WI38 (cell line): ENCODE measurements at regions not wholly inside any gene's neighbourhood (a gene's known extent, or its start where the extent isn't known, plus 50 kb on each side); places are given as distances from the start of the nearest gene placed in this dataset.

Experiments used
- H3K4me3 ChIP-seq: 2 replicates; pipeline ENCODE4 v1.5.1; 2011; ENCODE audit warnings: low read depth, mild to moderate bottlenecking, control low read depth, low read length
- CTCF ChIP-seq: IDR thresholded peaks from 2 replicates; pipeline ENCODE4 v1.5.1; 2012; ENCODE audit warnings: low read depth, mild to moderate bottlenecking, control low read depth, low read length

- H3K4me3 ChIP-seq, result no peak overlapping the region
Measured at GRCh38 chr18:72152935-72153334, 391.2 kb downstream of the CBLN2 start.

DNA sequence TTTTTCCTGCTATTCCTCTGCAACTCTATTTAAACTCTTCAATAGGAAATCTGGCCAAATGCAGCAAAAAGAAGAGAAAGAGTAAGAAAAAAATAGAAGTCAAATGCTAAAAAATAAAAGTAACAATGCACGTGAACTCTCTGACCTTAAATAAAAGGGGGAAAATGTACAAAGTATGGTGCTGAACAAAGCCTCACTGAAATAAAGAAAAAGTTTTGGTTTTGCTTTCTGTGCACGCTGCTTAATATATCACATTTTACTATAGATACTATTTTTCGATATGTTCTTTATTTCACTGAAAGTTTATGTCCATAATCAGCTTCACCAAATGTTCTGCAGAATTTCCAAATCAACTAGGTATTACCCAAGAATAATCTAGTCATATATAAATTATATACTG, 396.3 kb downstream of the CBLN2 start:
- H3K4me3 ChIP-seq, result no peak overlapping the region
- no peak for TF ChIP-seq CTCF

More at GRCh38 chr18:72152935-72153334, 391.2 kb downstream of the CBLN2 start:
- TF ChIP-seq CTCF, result no peak

- no peak overlapping the region for H3K4me3 ChIP-seq
- no peak for TF ChIP-seq CTCF
Measured at GRCh38 chr18:72140007-72140406, 404.1 kb downstream of the CBLN2 start.

DNA sequence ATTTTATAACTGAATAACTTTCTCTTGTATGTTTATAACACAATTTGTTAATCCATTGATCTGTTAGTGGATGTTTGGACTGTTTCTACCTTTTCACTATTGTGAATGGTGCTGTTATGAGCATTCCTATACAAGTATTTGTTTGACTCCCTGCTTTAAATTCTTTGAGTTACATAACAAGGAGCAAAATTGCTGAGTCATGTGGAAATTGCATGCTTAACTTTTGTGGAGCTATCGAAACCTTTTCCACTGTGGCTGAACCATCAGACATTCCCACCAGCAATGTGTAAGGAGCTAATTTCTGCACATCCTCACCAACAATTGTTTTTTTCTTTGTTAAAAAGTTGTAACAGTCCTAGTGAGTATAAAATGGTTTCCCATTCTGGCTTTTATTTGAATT, 415.5 kb downstream of the CBLN2 start:
- TF ChIP-seq CTCF, result no peak
- no peak overlapping the region for H3K4me3 ChIP-seq

GRCh38 chr18:72122103-72122502, 422.0 kb downstream of the CBLN2 start:
- TF ChIP-seq CTCF, result no peak
- no peak overlapping the region for H3K4me3 ChIP-seq

- TF ChIP-seq CTCF, result no peak
- H3K4me3 ChIP-seq, result no peak overlapping the region
Measured at GRCh38 chr18:72119082-72119481, 425.1 kb downstream of the CBLN2 start.

DNA sequence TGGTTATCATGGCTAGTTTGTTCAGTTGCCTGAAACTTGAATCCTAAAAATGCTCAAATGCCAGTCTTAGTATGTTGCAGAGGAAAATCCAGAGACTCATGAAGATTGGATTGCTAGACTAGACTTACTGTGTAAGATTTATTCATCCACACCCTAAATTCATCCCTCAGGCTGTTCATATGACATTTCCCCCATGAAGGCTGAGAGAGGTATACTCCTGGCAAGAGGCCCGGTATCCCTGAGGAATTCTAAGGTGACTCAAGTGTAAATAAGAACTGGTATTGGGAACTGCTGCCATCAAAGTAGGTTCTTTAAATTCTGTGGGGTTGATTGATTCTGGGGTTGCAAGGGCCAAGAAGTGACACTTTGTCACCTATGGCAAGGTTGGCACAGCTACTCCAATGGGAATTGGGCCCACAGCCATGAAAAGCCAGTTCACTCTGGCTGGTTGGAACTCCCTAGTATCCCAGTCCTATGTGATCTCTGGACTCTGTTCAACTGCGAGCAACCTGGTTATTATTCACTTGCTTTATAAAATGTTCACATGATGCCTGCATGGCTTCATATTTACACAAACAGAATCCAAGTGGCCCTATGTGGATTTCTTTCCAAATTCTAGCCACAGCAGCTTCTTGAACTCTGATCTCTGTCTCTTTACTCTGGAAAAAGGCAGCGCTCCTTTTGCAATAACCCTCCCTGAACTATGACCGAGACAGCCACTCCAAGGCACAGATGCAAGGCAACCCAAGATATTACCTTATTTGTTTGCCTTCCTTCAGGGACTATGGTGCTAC, 429.1 kb downstream of the CBLN2 start:
- no peak overlapping the region for H3K4me3 ChIP-seq
- no peak for TF ChIP-seq CTCF
